Smooth muscle cell of the brain vasculature (primary cell): ENCODE measurements at regions not wholly inside any gene's neighbourhood (a gene's known extent, or its start where the extent isn't known, plus 50 kb on each side); places are given as distances from the start of the nearest gene placed in this dataset.

Experiments used
- DNase-seq: peaks from one replicate; pipeline ENCODE4 v3.0.0-alpha.2; 2012; ENCODE audit warnings: low read depth, low spot score

GRCh38 chr9:1757186-1757585 lies 258.0 kb upstream of the SMARCA2 start:
- no peak for DNase-seq

GRCh38 chr9:1759009-1759408 lies 256.1 kb upstream of the SMARCA2 start:
- no peak for DNase-seq

DNA sequence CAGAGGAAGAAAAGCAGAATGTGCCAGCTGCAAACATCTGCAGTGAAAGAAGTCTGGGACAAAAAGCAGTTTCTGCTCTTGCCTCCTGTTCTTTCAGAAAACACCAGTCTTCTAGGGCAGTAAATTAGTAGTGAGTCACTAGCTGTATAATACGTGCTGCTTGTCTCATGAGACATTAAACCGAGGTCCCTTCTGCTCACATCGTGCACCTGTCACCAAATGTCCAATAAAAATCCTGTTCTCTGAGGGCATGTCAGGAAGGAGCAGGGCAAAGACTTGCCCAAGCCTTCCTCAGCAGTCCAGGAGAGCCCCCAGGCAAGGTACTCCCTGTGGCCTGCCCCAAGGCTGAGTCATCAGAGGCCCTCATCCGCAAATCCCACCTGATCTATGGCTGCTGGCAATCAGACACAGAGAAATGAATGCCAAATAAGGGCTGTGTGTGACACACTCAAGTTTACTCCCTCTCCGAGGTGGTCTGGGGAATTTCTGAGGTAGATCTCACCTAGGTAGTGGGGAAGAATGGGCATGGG lies 255.3 kb upstream of the SMARCA2 start:
- no peak for DNase-seq

DNA sequence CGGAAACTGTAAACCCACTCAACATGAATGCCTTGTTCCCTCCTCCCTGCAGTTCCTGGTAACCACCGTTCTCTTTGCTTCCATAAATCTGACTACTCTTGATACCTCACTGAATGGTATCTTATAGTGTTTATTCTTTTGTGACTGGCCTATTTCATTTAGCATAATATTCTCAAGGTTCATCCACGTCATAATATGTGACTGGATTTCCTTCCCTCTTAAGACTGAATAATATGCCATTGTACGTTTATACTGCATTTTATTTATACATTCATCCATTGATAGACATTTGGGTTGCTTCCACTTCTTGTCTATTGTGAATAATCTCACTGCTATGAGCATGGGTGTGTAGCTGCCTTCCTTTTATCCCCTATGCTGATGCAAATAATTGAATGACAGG lies 253.3 kb upstream of the SMARCA2 start:
- DNase-seq: no peak

GRCh38 chr9:1766042-1766441 lies 249.1 kb upstream of the SMARCA2 start:
- DNase-seq: no peak

DNA sequence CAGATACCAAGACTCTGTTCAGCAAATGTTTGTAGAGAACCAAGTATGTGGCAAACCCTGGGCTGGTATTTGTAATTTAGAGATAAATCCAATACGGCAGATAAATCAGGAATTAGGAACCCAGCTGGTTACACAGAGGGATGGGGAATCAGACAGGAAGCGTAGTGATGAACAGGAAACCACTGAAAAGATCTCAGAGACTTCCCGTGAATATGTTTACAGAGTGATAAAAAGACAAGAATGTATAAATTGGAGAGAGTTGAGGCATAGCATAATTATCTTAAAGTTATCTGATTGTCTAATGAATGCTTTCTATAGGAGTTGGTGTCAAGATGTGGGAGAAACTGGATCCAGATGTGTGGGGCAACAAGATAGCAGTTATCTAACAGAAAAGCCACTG lies 246.6 kb upstream of the SMARCA2 start:
- no peak for DNase-seq

DNA sequence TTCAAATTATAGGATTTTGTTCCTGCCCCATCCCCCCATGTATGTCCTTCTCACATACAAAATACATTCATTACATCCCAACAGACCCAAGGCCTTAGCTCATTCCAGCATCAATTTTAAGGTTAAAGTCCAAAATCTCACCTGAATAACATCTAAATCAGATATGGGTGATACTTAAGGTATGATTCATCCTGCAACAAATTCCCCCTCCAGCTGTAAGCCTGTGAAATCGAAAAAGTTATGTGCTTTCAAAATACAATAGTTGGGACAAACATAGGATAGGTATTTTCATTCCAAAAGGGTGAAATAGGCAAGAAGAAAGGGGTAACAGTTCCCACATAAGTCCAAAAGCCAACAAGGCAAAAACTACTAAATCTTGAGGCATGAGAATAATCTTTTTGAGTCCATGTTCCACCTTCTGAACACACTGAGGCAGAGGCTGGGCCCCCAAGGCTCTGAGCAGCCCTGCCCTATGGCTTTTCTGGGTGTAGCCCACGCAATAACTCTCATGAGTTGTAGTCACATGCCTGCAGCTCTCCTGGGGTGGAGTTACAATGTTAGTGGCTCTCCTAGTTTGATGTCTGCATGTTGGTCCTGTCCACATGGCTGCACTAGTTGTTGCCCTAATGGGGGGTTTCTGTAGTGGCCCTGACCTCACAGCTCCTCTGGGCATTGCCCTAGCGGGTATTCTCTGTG lies 243.9 kb upstream of the SMARCA2 start:
- DNase-seq: no peak

GRCh38 chr9:1775230-1775629 lies 239.9 kb upstream of the SMARCA2 start:
- no peak for DNase-seq

DNA sequence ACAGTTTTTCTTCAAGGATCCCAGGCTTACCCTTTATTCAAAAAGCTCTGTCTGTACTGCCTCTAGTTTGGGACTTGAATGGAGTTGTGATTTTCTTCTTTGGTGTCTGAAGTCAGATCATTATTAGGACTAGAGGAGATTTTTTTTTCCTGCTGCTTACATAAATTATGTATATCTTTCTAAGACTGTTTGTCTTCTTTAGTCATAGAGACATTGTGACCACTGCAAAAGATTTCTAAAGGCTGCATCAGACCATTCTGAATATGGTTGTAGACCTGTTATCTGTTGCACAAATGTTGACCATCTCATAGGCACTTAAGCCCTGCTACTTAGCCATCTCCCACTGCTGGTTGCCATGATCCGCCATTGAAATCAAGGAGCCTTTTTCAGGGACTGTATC lies 238.5 kb upstream of the SMARCA2 start:
- DNase-seq: no peak

- no peak for DNase-seq
Measured at GRCh38 chr9:1791191-1791590, 224.0 kb upstream of the SMARCA2 start.

- DNase-seq: no peak
Measured at GRCh38 chr9:1794547-1795270, 220.4 kb upstream of the SMARCA2 start.

DNA sequence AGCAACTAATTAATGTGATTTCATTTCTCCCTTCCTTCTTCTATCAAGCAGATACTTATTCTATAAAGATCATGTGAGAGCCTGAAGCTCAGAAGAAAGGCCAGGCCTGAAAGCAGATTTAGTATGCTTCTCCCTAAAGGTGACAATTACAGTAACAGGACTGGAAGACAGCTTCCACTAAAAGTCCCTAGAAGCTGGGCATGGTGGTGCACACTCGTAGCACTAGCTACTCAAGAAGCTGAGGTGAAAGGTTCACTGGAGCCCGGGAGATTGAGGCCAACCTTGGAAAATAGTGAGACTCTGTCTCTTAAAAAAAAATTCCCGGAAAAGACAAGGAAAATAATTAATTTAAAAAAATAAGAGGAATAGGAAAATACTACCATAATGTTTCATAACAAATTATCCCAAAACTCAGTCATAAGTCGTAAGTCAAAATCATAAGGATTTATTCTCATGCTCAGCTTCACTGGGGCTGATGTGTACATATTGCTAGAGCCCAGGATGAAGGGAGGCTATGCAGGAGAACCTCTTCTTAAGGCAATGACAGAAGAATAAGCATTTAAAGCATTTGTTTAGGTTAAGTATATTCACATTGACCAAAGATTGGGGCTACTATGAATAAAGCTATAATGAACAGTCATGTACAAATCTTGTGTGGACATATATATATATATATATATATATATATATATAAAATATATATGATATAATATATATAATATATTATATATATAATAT lies 210.8 kb upstream of the SMARCA2 start:
- no peak for DNase-seq

- DNase-seq: no peak
Measured at GRCh38 chr9:1829719-1830118, 185.4 kb upstream of the SMARCA2 start.

DNA sequence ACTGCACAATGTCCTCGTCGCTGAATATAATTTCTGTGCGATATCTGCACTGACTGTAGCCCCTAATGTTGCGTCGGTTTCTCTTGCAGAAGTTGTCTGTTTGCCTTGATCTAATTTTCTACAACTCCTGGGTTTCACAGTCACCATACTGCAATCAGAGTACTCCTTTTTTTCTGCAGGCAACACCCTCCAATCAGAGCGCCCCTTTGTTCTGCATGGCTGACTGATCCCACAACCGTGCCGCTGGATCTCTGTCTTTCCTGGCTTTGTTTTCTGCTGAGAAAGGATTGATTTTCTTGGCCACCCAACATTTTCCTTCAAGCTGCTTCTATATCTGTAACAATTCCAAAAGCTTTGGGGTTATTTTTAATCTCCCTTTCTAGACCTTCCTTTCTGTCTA lies 182.2 kb upstream of the SMARCA2 start:
- DNase-seq: no peak

GRCh38 chr9:1837453-1838084 lies 177.6 kb upstream of the SMARCA2 start:
- DNase-seq: no peak

DNA sequence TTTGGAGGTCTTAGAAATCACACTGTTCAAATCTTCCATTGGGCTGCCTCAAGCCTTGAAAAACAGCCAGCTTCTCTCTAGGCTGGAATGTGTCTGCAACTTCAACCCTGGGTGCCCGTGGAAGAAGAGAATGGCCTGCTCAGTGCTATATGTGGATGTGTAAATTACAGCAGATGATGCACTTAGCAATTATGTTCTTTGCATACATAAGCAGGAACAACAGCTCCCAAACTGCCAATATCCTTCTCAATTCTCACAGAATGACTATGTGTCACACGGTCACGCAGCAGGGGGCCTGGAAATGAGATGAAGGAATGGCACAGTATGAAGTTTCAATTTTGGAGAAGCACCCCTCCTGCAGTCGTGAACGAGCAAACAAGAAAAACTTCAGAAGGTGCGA lies 175.2 kb upstream of the SMARCA2 start:
- no peak for DNase-seq

- DNase-seq: no peak
Measured at GRCh38 chr9:1845425-1845824, 169.7 kb upstream of the SMARCA2 start.

- no peak for DNase-seq
Measured at GRCh38 chr9:1855726-1856125, 159.4 kb upstream of the SMARCA2 start.

GRCh38 chr9:1857808-1858207 lies 157.3 kb upstream of the SMARCA2 start:
- DNase-seq: no peak

GRCh38 chr9:1869843-1870242 lies 145.3 kb upstream of the SMARCA2 start:
- no peak for DNase-seq

GRCh38 chr9:1870915-1871314 lies 144.2 kb upstream of the SMARCA2 start:
- no peak for DNase-seq
